ENCODE measurements at regions not wholly inside any gene's neighbourhood (a gene's known extent, or its start where the extent isn't known, plus 50 kb on each side); places are given as distances from the start of the nearest gene placed in this dataset.

DNA sequence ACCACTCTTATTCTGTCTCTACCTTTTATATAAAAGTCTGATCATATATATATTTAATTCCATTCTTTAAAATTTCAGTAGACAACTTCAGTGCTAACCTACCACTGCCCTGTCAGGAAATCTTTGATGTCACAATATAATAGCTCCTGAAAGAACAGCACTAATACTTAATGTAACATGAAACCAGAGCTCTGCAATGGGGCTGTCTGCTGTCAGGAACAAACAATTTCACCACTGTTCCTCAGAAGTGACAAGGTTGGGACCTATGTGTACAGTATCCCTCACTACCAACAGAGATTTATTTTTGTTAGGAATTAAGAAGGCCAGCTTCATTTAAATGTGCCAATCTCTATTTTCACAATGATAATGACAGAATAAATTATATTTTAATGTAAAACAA is 165.5 kb upstream of the C11orf58 start:
- TF ChIP-seq SP1 (IDR thresholded peaks at IDR 0.05), result no peak
- TF ChIP-seq, protein P1, sequence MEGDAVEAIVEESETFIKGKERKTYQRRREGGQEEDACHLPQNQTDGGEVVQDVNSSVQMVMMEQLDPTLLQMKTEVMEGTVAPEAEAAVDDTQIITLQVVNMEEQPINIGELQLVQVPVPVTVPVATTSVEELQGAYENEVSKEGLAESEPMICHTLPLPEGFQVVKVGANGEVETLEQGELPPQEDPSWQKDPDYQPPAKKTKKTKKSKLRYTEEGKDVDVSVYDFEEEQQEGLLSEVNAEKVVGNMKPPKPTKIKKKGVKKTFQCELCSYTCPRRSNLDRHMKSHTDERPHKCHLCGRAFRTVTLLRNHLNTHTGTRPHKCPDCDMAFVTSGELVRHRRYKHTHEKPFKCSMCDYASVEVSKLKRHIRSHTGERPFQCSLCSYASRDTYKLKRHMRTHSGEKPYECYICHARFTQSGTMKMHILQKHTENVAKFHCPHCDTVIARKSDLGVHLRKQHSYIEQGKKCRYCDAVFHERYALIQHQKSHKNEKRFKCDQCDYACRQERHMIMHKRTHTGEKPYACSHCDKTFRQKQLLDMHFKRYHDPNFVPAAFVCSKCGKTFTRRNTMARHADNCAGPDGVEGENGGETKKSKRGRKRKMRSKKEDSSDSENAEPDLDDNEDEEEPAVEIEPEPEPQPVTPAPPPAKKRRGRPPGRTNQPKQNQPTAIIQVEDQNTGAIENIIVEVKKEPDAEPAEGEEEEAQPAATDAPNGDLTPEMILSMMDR (IDR thresholded peaks at IDR 0.05; ENCODE audit: low read depth, low read length, missing input control), result no peak
- TF ChIP-seq TAF1 (conservative IDR thresholded peaks at IDR 0.05), result no peak
- TF ChIP-seq, protein P2, sequence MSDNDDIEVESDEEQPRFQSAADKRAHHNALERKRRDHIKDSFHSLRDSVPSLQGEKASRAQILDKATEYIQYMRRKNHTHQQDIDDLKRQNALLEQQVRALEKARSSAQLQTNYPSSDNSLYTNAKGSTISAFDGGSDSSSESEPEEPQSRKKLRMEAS (IDR thresholded peaks at IDR 0.05), result no peak
- TF ChIP-seq, protein P3, sequence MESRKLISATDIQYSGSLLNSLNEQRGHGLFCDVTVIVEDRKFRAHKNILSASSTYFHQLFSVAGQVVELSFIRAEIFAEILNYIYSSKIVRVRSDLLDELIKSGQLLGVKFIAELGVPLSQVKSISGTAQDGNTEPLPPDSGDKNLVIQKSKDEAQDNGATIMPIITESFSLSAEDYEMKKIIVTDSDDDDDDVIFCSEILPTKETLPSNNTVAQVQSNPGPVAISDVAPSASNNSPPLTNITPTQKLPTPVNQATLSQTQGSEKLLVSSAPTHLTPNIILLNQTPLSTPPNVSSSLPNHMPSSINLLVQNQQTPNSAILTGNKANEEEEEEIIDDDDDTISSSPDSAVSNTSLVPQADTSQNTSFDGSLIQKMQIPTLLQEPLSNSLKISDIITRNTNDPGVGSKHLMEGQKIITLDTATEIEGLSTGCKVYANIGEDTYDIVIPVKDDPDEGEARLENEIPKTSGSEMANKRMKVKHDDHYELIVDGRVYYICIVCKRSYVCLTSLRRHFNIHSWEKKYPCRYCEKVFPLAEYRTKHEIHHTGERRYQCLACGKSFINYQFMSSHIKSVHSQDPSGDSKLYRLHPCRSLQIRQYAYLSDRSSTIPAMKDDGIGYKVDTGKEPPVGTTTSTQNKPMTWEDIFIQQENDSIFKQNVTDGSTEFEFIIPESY (IDR thresholded peaks at IDR 0.05), result no peak
- no peak for TF ChIP-seq HNF4A (conservative IDR thresholded peaks at IDR 0.05)
- TF ChIP-seq GABPA (IDR thresholded peaks at IDR 0.05 in 1 of 2, conservative IDR thresholded peaks at IDR 0.05 in 1 of 2), result no peak
- TF ChIP-seq RXRA (IDR thresholded peaks at IDR 0.05), result no peak
- no peak for TF ChIP-seq REST (IDR thresholded peaks at IDR 0.05)
- no peak for TF ChIP-seq RAD21 (IDR thresholded peaks at IDR 0.05)
- TF ChIP-seq JUND (IDR thresholded peaks at IDR 0.05), result no peak
- no peak for TF ChIP-seq FOXA2 (IDR thresholded peaks at IDR 0.05)
